GM21423 (cell line): ENCODE measurements at regions not wholly inside any gene's neighbourhood (a gene's known extent, or its start where the extent isn't known, plus 50 kb on each side); places are given as distances from the start of the nearest gene placed in this dataset.

Source experiments
- ATAC-seq: cut with Tn5 transposase; IDR thresholded peaks from one replicate; pipeline ENCODE4 v1.9.1; 2021; ENCODE audit warnings: mild to moderate bottlenecking, moderate library complexity; ENCODE audit not compliant: unreplicated experiment

DNA sequence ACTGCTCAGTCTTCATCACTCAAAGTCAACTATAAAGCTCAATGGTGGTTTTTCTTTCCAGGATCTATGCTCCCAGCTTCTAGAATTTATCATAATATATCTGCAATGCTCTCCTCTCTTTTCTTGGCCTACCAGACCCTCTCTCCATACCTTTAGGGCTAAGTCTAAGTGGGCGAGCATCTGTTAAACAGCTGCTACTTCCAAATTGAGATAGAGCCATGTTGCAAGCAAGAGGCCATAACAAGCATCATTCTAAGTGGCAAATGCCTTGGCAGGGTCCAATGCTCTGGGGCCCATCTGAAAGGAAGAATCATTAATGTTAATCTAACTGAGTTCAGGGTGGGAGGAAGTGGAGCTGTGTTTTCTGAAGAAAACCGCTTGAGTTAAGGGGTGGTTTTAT is 324.0 kb downstream of the TLR4 start:
- ATAC-seq: no peak

DNA sequence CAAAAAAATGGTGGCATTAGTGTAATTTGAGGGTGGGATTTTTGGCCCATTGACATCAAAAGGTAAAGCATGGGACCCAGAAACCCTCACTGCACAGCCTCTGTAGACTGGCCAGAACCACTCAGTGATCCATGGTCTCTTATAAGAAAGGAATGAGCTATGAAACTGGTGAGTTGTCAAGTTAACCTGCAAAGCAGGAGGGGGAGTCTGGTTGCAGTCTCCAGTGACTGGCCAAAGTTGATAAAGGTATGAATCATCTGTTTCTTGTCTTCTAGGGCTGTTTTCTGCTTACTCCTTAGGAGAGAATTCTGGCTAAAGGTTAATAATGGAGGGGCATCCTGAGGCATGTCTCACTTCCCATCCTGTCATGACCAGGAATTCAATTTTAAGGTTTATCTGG is 325.2 kb downstream of the TLR4 start:
- ATAC-seq: no peak

GRCh38 chr9:118034701-118035100 is 330.5 kb downstream of the TLR4 start:
- no peak for ATAC-seq

- ATAC-seq: no peak
Measured at GRCh38 chr9:118038713-118039112, 334.5 kb downstream of the TLR4 start.

GRCh38 chr9:118058227-118058626 is 354.0 kb downstream of the TLR4 start:
- ATAC-seq: no peak

- ATAC-seq: no peak
Measured at GRCh38 chr9:118059484-118060278, 355.5 kb downstream of the TLR4 start.

DNA sequence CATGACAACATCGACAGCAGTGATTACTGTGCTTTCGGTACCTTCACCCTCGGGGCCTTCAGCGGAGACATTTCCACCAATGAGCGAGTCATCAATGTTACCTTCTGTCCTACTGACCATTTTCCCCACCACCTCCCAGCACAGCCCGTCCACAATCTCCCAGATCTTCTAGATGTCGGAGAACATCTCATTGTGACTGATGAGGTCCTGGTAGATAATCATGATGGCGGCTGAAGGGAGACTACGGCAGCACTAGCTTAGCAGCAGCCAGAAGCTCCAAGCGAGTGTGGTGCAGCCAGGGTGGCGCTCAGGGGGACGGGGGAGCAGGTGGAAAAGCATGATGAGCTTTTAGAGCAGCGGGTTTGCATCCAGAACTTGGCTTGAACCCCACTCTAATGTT is 379.0 kb downstream of the TLR4 start:
- no peak for ATAC-seq

DNA sequence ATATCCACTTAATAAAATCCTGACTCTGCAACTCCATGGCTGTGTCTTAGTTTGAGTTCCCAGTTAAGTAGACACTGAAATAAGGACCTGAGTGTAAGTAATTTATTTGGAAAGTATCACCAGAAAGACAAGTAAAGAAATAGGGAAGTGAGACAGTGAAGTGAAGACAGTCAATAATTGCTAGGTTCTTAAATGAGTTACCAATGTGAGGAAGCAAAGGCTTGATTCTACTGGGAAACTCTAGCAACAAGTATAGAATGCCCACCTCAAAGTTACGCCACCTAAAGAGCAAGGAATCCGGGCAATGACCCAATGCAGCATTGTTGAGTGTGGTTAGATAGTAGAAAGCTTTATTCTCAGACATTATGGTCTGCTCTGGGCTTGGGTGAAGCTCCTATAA is 383.9 kb downstream of the TLR4 start:
- ATAC-seq: peak; percentile 52

GRCh38 chr9:118091226-118091625 is 387.0 kb downstream of the TLR4 start:
- no peak for ATAC-seq

DNA sequence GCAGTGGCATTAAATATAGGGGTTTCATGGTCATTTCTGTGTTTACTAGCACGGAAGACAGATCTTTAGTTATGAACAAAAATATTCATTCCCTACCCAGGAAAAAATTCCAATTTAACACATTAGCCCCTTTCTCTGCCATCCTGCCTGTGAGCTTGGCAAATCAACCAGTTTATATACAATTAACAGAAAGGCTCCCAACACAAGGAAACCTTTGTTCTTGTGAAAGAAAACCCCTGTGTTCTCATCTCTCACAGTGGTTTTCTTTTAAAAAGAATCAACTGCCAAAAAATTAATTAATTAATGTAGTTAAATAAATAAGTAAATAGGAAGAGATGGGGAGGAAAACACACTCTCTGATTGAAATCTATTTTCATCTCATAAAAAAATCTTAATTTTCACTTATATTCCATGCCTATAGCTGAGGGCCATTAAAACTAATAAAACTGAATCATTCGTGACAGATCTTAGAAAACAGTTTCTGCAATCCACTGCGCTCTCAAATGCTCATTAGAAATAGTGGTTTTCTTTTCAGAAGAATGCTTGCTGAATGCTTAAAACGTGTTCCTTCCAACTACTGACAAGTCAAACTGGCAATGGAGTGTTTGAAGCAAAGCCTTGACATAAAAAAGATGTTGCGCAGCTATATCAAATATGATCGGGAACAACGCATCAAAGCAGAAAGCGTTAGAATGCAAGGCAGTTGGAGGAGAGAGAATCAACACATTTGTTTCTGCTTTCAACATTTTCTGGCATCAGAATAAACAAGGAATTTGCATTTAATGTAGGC is 387.7 kb downstream of the TLR4 start:
- no peak for ATAC-seq

GRCh38 chr9:118094387-118094786 is 390.2 kb downstream of the TLR4 start:
- ATAC-seq: no peak

- ATAC-seq: no peak
Measured at GRCh38 chr9:118100529-118101419, 396.6 kb downstream of the TLR4 start.

- ATAC-seq: no peak
Measured at GRCh38 chr9:118104363-118104762, 400.2 kb downstream of the TLR4 start.

DNA sequence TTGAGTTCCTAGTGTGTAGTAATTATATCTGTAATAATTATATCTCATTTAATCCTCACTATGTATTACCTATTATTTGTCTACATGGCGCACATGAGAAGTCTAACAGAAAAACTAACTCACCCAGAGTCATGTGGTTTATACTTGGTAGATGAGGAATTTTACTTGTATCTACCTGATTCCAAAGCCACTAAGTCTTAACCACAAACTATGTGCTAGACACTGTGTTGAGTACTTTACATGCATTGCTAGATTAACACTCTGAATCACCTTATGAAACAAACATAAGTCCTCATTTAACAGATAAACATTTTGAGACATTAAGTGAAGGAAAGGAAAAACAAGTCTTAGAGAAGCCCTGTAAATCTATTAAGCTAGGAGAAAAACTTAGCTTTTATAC is 404.8 kb downstream of the TLR4 start:
- no peak for ATAC-seq

GRCh38 chr9:118109542-118109941 is 405.3 kb downstream of the TLR4 start:
- ATAC-seq: no peak

DNA sequence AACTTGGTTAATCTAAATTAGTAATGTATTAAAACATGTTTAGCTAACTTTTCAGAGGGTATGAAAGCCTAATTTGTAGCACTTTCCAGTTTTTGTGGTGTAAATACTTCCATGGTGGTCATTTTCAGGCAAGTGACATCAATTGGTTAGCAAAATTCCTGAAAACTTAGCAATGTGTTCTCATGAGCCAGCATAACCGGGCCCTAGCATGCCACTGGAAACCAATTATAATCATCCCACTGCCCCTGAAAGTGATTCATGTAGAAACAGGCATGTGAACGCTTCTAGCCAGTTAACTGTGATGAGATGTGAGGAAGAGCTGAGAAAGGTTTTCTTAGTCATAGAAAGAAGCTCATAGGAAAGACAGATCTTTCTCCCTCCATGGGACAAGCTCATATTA is 417.2 kb downstream of the TLR4 start:
- ATAC-seq: no peak

DNA sequence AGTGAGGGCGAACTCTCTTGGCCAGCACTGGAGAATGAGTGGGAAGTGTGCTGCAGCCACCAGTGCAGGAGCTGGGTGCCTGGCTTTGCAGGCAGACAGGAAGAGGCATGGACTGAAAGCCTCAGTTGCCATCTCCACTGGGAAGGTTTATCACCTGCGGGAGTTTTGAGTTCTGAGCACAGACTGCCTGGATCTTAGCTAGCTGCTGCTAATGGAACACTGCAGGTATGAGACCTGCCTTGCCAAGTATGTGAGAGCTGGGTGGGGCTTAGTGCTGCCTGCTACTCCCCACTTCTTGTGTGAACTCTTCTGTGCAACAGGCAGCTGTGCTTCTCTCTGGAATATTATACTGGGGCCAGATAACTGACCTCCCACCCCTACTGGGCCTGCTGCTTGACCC is 424.1 kb downstream of the TLR4 start:
- no peak for ATAC-seq

- no peak for ATAC-seq
Measured at GRCh38 chr9:118129541-118129940, 425.3 kb downstream of the TLR4 start.

- no peak for ATAC-seq
Measured at GRCh38 chr9:118148990-118149389, 444.8 kb downstream of the TLR4 start.

- ATAC-seq: no peak
Measured at GRCh38 chr9:118156846-118157245, 452.6 kb downstream of the TLR4 start.

DNA sequence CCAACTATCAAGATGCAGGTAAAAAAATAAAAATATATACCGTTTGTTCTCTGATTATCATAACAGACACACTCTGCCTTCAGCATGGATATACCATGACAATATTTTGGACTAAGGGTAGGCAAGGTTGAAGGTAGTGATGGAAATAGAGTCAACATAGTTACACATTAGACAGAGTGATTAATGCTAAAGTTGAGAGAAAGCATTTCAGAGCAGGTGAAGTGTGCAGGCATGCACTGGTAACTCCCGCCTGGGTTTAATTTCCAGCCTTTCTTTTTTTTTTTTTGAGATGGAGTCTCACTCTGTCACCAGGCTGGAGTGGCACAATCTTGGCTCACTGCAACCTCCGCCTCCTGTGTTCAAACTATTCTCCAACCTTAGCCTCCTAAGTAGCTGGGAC is 458.5 kb downstream of the TLR4 start:
- ATAC-seq: no peak
